H9 (cell line): ENCODE measurements at regions not wholly inside any gene's neighbourhood (a gene's known extent, or its start where the extent isn't known, plus 50 kb on each side); places are given as distances from the start of the nearest gene placed in this dataset.

Experiments used
- DNase-seq: peaks from one replicate; pipeline ENCODE4 v3.0.0-alpha.2; 2017
- H2AFZ ChIP-seq: one replicate; pipeline ENCODE4 v1.6.1; 2013; ENCODE audit warnings: mild to moderate bottlenecking, low read length, control low read depth, moderate library complexity
- H2AK5ac ChIP-seq: 2 replicates; pipeline ENCODE4 v1.6.1; 2013; ENCODE audit warnings: low read length, control low read depth, mixed read lengths; ENCODE audit not compliant: insufficient read length
- H2BK120ac ChIP-seq: one replicate; pipeline ENCODE4 v1.6.1; 2013; ENCODE audit warnings: low read depth, mild to moderate bottlenecking, low read length, control low read depth, inconsistent platforms; ENCODE audit not compliant: poor library complexity, severe bottlenecking
- H2BK12ac ChIP-seq: 2 replicates; pipeline ENCODE4 v1.6.1; 2013; ENCODE audit warnings: low read length, control low read depth, mixed read lengths, low read depth; ENCODE audit not compliant: insufficient read length
- H2BK15ac ChIP-seq: 2 replicates; pipeline ENCODE4 v1.6.1; 2013; ENCODE audit warnings: low read depth, low read length, control low read depth
- H2BK20ac ChIP-seq: one replicate; pipeline ENCODE4 v1.6.1; 2013; ENCODE audit warnings: low read depth, mild to moderate bottlenecking, low read length, control low read depth, inconsistent platforms; ENCODE audit not compliant: poor library complexity, severe bottlenecking
- H2BK5ac ChIP-seq: 2 replicates; pipeline ENCODE4 v1.6.1; 2013; ENCODE audit warnings: low read length, control low read depth, mixed read lengths; ENCODE audit not compliant: insufficient read length
- H3K14ac ChIP-seq: 2 replicates; pipeline ENCODE4 v1.6.1; 2013; ENCODE audit warnings: low read length, control low read depth; ENCODE audit not compliant: insufficient read depth
- H3K18ac ChIP-seq: 2 replicates; pipeline ENCODE4 v1.6.1; 2013; ENCODE audit warnings: low read depth, mild to moderate bottlenecking, mixed read lengths, low read length, control low read depth; ENCODE audit not compliant: insufficient read length
- H3K23ac ChIP-seq: 2 replicates; pipeline ENCODE4 v1.6.1; 2013; ENCODE audit warnings: low read length, control low read depth, mixed read lengths, low read depth; ENCODE audit not compliant: insufficient read length
- H3K23me2 ChIP-seq: 2 replicates; pipeline ENCODE4 v1.6.1; 2013; ENCODE audit warnings: low read depth, mild to moderate bottlenecking, mixed read lengths, low read length, control low read depth; ENCODE audit not compliant: insufficient read length, poor library complexity, severe bottlenecking
- H3K27ac ChIP-seq: 2 replicates; pipeline ENCODE4 v1.5.1; 2013; ENCODE audit warnings: low read length, control low read depth, mixed read lengths, low read depth; ENCODE audit not compliant: insufficient read length
- H3K27me3 ChIP-seq: 2 replicates; pipeline ENCODE4 v1.6.1; 2013; ENCODE audit warnings: low read length, control low read depth, inconsistent platforms; ENCODE audit not compliant: insufficient read depth
- H3K4ac ChIP-seq: 2 replicates; pipeline ENCODE4 v1.6.1; 2013; ENCODE audit warnings: low read depth, mild to moderate bottlenecking, control low read depth, inconsistent platforms, low read length, moderate library complexity
- H3K4me1 ChIP-seq: 2 replicates; pipeline ENCODE4 v1.6.1; 2013; ENCODE audit warnings: low read length, control low read depth, inconsistent platforms; ENCODE audit not compliant: insufficient read depth
- H3K4me2 ChIP-seq: 2 replicates; pipeline ENCODE4 v1.6.1; 2013; ENCODE audit warnings: low read length, control low read depth, mixed read lengths; ENCODE audit not compliant: insufficient read length, insufficient read depth
- H3K56ac ChIP-seq: 2 replicates; pipeline ENCODE4 v1.6.1; 2013; ENCODE audit warnings: low read depth, mild to moderate bottlenecking, mixed read lengths, low read length, control low read depth; ENCODE audit not compliant: insufficient read length
- H3K79me1 ChIP-seq: 2 replicates; pipeline ENCODE4 v1.6.1; 2013; ENCODE audit warnings: low read depth, mild to moderate bottlenecking, moderate library complexity, low read length, control low read depth, inconsistent platforms; ENCODE audit not compliant: insufficient read depth, poor library complexity, severe bottlenecking
- H3K79me2 ChIP-seq: 2 replicates; pipeline ENCODE4 v1.6.1; 2013; ENCODE audit warnings: low read length, control low read depth, inconsistent platforms; ENCODE audit not compliant: insufficient read depth
- H3K9ac ChIP-seq: 2 replicates; pipeline ENCODE4 v1.6.1; 2013; ENCODE audit warnings: low read length, control low read depth, mixed read lengths; ENCODE audit not compliant: insufficient read length; ENCODE audit errors: extremely low read depth
- H3K9me3 ChIP-seq: one replicate; pipeline ENCODE4 v1.6.1; 2013; ENCODE audit warnings: low read depth, low read length, inconsistent platforms; ENCODE audit not compliant: control insufficient read depth
- H3T11ph ChIP-seq: one replicate; pipeline ENCODE4 v1.6.1; 2013; ENCODE audit warnings: mild to moderate bottlenecking, low read length, control low read depth, inconsistent platforms
- H4K20me1 ChIP-seq: one replicate; pipeline ENCODE4 v1.6.1; 2013; ENCODE audit not compliant: control insufficient read depth, insufficient read length, insufficient read depth
- H4K5ac ChIP-seq: 2 replicates; pipeline ENCODE4 v1.6.1; 2013; ENCODE audit warnings: low read depth, mild to moderate bottlenecking, mixed read lengths, low read length, control low read depth; ENCODE audit not compliant: insufficient read length
- H4K8ac ChIP-seq: replicated peaks from 2 replicates; pipeline ENCODE4 v1.6.1; 2013; ENCODE audit warnings: low read length, control low read depth, mixed read lengths, low read depth; ENCODE audit not compliant: insufficient read length
- H4K91ac ChIP-seq: 2 replicates; pipeline ENCODE4 v1.6.1; 2013; ENCODE audit warnings: low read depth, mild to moderate bottlenecking, moderate library complexity, mixed read lengths, low read length, control low read depth; ENCODE audit not compliant: insufficient read length
- H3K27ac Mint-ChIP-seq, 3 experiments: 2 replicates in 2 of 3; 3 replicates in 1 of 3; pipeline ENCODE4 v1.8.0; 2020 to 2021; ENCODE audit warnings: mixed read lengths in 3 of 3, mild to moderate bottlenecking in 1 of 3, moderate library complexity in 1 of 3
- H3K27me3 Mint-ChIP-seq: 2 replicates; pipeline ENCODE4 v1.8.0; 2021; ENCODE audit warnings: low read depth, mild to moderate bottlenecking, moderate library complexity, mixed read lengths
- H3K36me3 Mint-ChIP-seq, 3 experiments: 2 replicates in 2 of 3; 3 replicates in 1 of 3; pipeline ENCODE4 v1.8.0; 2020 to 2021; ENCODE audit warnings: low read depth in 3 of 3, mixed read lengths in 3 of 3; ENCODE audit not compliant: insufficient read depth in 1 of 3
- H3K4me1 Mint-ChIP-seq, 2 experiments: 2 replicates each; pipeline ENCODE4 v1.8.0; 2020; ENCODE audit warnings: mixed read lengths in 2 of 2
- H3K4me3 Mint-ChIP-seq, 2 experiments: 2 replicates in 1 of 2; 3 replicates in 1 of 2; pipeline ENCODE4 v1.8.0; 2020 to 2021; ENCODE audit warnings: mild to moderate bottlenecking in 2 of 2, mixed read lengths in 2 of 2, moderate library complexity in 1 of 2
- H3K9me3 Mint-ChIP-seq, 2 experiments: 2 replicates in 1 of 2; 3 replicates in 1 of 2; pipeline ENCODE4 v1.8.0; 2020; ENCODE audit warnings: mild to moderate bottlenecking in 2 of 2, mixed read lengths in 2 of 2, moderate library complexity in 1 of 2
- WGBS: extraction: QIAGEN DNeasy Blood & Tissue Kit; methylation state at CpG from one replicate; pipeline ENCODE4 v1.1.7; 2013; ENCODE audit warnings: missing lambda C conversion rate, low lambda C conversion rate, mixed read lengths; ENCODE audit not compliant: insufficient read length; ENCODE audit errors: extremely low coverage; 5-methylcytosine and 5-hydroxymethylcytosine counted together
- TF ChIP-seq, protein P1 (sequence below): fragments of 200-600 bp; sonication (generic); conservative IDR thresholded peaks from 3 replicates; pipeline ENCODE4 v1.8.0; 2021; ENCODE audit warnings: antibody characterized with exemption, mild to moderate bottlenecking

DNA sequence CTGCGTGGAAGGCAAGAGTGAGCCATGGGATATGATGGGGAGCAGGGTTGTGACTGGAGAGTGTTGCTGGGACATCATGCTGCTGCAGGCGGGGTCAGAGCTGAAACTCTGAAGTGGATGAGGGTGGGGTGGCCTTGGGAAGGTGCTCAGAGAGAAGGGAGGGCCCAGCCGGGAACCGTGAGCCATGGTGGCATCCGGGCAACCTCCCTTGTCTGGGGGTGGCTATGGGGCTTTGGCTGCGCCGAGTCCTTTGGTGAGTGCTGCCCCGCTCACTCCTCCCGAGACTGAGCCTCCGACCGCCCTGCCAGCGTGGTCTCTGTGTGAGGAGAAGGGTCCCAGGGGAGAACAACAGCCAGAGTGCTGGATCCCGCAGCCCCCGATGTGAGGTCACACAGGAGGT lies 632.0 kb downstream of the BRD1 start:
- Mint-ChIP-seq H3K9me3 (no peaks in the 10 kb centered on the region), H3K36me3 (no peaks in the 10 kb centered on the region), H3K27ac (no peak overlapping the region; a peak in 1 of 7 replicates), H3K4me3 (no peak overlapping the region), H3K27me3 (peaks cover 35% of the 10 kb centered on the region), H3K4me1 (peaks cover 11 to 18% of the 10 kb centered on the region in 2 experiments)
- H3K9me3 ChIP-seq = no peaks in the 10 kb centered on the region
- no peak overlapping the region for H3K23ac ChIP-seq
- H3K4me2 ChIP-seq = no peak overlapping the region
- H2AK5ac ChIP-seq = no peak overlapping the region
- no CpG with 5 or more reads among the region's 14 CpGs for WGBS
- H2BK5ac ChIP-seq = no peak overlapping the region
- no peaks in the 10 kb centered on the region for H3K27me3 ChIP-seq
- DNase-seq = no peak
- TF ChIP-seq, protein P1, sequence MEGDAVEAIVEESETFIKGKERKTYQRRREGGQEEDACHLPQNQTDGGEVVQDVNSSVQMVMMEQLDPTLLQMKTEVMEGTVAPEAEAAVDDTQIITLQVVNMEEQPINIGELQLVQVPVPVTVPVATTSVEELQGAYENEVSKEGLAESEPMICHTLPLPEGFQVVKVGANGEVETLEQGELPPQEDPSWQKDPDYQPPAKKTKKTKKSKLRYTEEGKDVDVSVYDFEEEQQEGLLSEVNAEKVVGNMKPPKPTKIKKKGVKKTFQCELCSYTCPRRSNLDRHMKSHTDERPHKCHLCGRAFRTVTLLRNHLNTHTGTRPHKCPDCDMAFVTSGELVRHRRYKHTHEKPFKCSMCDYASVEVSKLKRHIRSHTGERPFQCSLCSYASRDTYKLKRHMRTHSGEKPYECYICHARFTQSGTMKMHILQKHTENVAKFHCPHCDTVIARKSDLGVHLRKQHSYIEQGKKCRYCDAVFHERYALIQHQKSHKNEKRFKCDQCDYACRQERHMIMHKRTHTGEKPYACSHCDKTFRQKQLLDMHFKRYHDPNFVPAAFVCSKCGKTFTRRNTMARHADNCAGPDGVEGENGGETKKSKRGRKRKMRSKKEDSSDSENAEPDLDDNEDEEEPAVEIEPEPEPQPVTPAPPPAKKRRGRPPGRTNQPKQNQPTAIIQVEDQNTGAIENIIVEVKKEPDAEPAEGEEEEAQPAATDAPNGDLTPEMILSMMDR = no peak
- no peak overlapping the region for H4K8ac ChIP-seq
- no peaks in the 10 kb centered on the region for H3K79me2 ChIP-seq
- no peak overlapping the region for H3K18ac ChIP-seq
- H2BK120ac ChIP-seq = no peak overlapping the region
- H3K4ac ChIP-seq = no peak overlapping the region
- no peak overlapping the region for H3K56ac ChIP-seq
- no peaks in the 10 kb centered on the region for H3K4me1 ChIP-seq
- no peak overlapping the region for H2BK15ac ChIP-seq
- no peak overlapping the region for H2BK12ac ChIP-seq
- no peaks in the 10 kb centered on the region for H4K20me1 ChIP-seq
- no peak overlapping the region for H3K27ac ChIP-seq
- no peak overlapping the region for H2BK20ac ChIP-seq
- no peak overlapping the region for H2AFZ ChIP-seq
- no peak overlapping the region for H3T11ph ChIP-seq
- no peaks in the 10 kb centered on the region for H3K79me1 ChIP-seq
- H3K23me2 ChIP-seq = no peaks in the 10 kb centered on the region
- no peak overlapping the region for H3K9ac ChIP-seq
- no peak overlapping the region for H3K14ac ChIP-seq
- H4K5ac ChIP-seq = no peak overlapping the region
- H4K91ac ChIP-seq = no peak overlapping the region
